BJ (cell line): ENCODE measurements at regions not wholly inside any gene's neighbourhood (a gene's known extent, or its start where the extent isn't known, plus 50 kb on each side); places are given as distances from the start of the nearest gene placed in this dataset.

ENCODE experiments used
- CTCF ChIA-PET: fragments of 350-600 bp; formaldehyde crosslinking; extraction: SDS; loops from one replicate; lab custom pipeline; 2021; ENCODE audit warnings: antibody characterized with exemption, inconsistent platforms; lab: Yijun Ruan, JAX
- POLR2A ChIA-PET: fragments of 300-600 bp; sonication (Branson Sonifier 250); formaldehyde crosslinking; extraction: SDS; loops from one replicate; lab custom pipeline; 2021; ENCODE audit warnings: antibody characterized with exemption; lab: Charles Lee
- DNase-seq: peaks from one replicate; pipeline ENCODE4 v3.0.0-alpha.2; 2011; ENCODE audit warnings: low read depth
- H3K27me3 ChIP-seq: 2 replicates; pipeline ENCODE4 v1.6.0; 2011; ENCODE audit warnings: low read length; ENCODE audit not compliant: control insufficient read depth, insufficient read depth
- H3K36me3 ChIP-seq: 2 replicates; pipeline ENCODE4 v1.5.1; 2011; ENCODE audit warnings: low read length; ENCODE audit not compliant: control insufficient read depth, insufficient read depth
- H3K4me3 ChIP-seq: 2 replicates; pipeline ENCODE4 v1.5.1; 2011; ENCODE audit warnings: low read depth, mild to moderate bottlenecking, control low read depth, low read length
- CTCF ChIP-seq: IDR thresholded peaks from 2 replicates; pipeline ENCODE4 v1.5.1; 2011; ENCODE audit warnings: low read depth, mild to moderate bottlenecking, control low read depth, inconsistent platforms, low read length, moderate library complexity; ENCODE audit not compliant: insufficient read depth

- Histone ChIP-seq H3K4me3 (no peak overlapping the region), H3K36me3 (no peaks in the 10 kb centered on the region), H3K27me3 (no peaks in the 10 kb centered on the region; the same call in 1 of the 2 replicates)
- ChIA-PET POLR2A (no interaction called here), CTCF (interaction anchor here (1.6 kb wide), 1 partner anchor 9 kb away, joined by 5 read pairs; no protein-coding TSS in a partner anchor)
- DNase-seq, result no peak
- TF ChIP-seq CTCF, result no peak
Observed at GRCh38 chr9:107807183-107807582, 317.6 kb upstream of the KLF4 start.

GRCh38 chr9:107805201-107805600, 315.6 kb upstream of the KLF4 start:
- Histone ChIP-seq H3K4me3 (no peak overlapping the region), H3K27me3 (no peaks in the 10 kb centered on the region; the same call in 1 of the 2 replicates), H3K36me3 (no peaks in the 10 kb centered on the region)
- DNase-seq, result no peak
- CTCF ChIA-PET, result interaction anchor here (1.3 kb wide), 1 partner anchor 11 kb away, joined by 3 read pairs; no protein-coding TSS in a partner anchor
- TF ChIP-seq CTCF, result no peak
- POLR2A ChIA-PET, result no interaction called here

DNA sequence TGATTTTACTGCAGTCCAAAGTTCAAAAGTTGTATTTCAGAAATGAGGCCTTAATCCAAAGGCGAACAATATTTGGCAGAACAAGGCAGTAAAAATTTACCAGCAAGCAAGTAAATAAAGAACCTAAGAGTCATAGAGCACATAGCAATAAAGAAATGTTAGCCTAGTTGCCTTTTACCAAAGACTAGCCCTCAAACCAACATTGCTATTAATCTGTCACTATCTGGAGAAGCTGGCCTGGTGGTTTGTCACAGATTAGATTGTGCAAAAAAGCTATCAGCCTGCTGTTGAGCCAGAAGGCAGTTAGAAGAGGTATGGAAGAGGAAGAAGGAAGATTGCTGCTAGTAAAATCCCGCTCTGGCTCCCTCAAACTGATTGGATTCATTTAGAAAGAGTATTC, 304.7 kb upstream of the KLF4 start:
- Histone ChIP-seq H3K36me3 (no peaks in the 10 kb centered on the region), H3K4me3 (no peak overlapping the region), H3K27me3 (peaks cover 2% of the 10 kb centered on the region; the same call in 1 of the 2 replicates)
- POLR2A ChIA-PET, result no interaction called here
- TF ChIP-seq CTCF, result no peak
- CTCF ChIA-PET, result no interaction called here
- no peak for DNase-seq

DNA sequence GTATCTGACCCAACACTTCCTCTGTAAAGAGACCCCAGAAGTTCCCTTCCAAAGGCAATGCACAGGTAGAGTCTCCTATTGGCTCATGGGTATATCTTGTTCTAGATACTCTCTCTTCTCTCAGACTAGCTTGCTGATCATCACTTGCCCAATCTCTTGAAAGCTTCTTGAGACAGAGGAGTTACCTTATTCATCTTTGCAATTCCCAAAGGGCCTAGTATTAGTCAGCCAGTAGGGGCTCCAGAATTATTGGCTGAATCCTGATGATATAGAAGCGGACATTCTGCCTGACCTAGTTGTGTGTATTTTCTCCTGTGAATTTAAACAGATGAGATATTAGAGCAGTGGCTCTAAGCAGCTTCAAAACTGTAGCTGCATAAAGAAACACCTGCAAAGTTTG, 304.0 kb upstream of the KLF4 start:
- DNase-seq, result no peak
- Histone ChIP-seq H3K36me3 (no peaks in the 10 kb centered on the region), H3K4me3 (no peak overlapping the region), H3K27me3 (peaks cover 2% of the 10 kb centered on the region; the same call in 1 of the 2 replicates)
- CTCF ChIA-PET, result interaction anchor here (0.7 kb wide), 1 partner anchor 244 kb away, joined by 3 read pairs; no protein-coding TSS in a partner anchor
- no peak for TF ChIP-seq CTCF
- POLR2A ChIA-PET, result no interaction called here

GRCh38 chr9:107792596-107792995, 303.0 kb upstream of the KLF4 start:
- no peak for DNase-seq
- peaks cover 4% of the 10 kb centered on the region; the same call in 1 of the 2 replicates for H3K27me3 ChIP-seq
- no peak overlapping the region for H3K4me3 ChIP-seq
- no peak for TF ChIP-seq CTCF
- CTCF ChIA-PET, result interaction anchor here (0.7 kb wide), 1 partner anchor 245 kb away, joined by 3 read pairs; no protein-coding TSS in a partner anchor
- no peaks in the 10 kb centered on the region for H3K36me3 ChIP-seq
- POLR2A ChIA-PET, result no interaction called here
